NT2/D1 (cell line): ENCODE measurements at regions not wholly inside any gene's neighbourhood (a gene's known extent, or its start where the extent isn't known, plus 50 kb on each side); places are given as distances from the start of the nearest gene placed in this dataset.

Experiments
- SUZ12 ChIP-seq: IDR thresholded peaks from 2 replicates; pipeline ENCODE4 v1.6.1; 2011; ENCODE audit not compliant: insufficient read length, insufficient read depth; ENCODE audit errors: extremely low read depth
- YY1 ChIP-seq: IDR thresholded peaks from 2 replicates; pipeline ENCODE4 v1.6.1; 2011; ENCODE audit not compliant: insufficient read length, insufficient read depth

DNA sequence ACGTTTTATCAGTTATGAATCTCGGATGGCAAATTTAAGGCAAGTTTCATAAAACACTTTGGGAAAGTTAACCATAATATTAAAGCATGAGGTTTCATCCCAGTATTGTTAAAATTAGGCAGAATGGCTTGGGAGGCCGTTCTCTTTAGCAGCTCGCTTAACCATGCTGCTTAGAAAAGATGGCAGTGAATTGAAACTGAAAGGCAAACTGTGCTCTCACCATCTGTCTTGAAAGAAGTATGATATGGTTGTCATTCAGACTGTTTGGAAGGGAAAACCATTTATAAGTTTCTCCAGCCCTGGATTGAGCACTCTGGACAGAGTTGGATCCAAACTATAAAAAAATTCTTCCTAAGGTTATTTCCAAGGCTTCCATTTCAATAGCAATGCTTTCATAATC lies 332.3 kb upstream of the SUCLG2 start:
- no peak for TF ChIP-seq SUZ12
- no peak for TF ChIP-seq YY1
